ENCODE measurements at regions not wholly inside any gene's neighbourhood (a gene's known extent, or its start where the extent isn't known, plus 50 kb on each side); places are given as distances from the start of the nearest gene placed in this dataset.

DNA sequence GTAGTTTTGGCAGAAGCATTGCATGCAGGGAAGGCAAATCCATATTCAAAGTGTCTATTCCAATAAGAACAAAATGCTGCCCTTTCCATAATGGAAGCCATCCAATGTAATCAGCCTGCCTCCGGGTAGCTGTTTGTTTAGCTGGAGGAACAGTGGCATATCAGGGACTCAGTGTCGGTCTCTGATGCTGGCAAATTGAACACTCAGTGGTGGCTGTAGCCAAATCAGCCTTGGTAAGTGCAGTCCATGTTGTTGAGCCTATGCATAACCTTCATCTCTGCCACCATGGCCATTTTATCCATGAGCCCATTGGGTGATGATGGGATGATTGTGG, 147.8 kb upstream of the MAX start:
- no peak for DNase-seq (ENCODE audit: low read depth)

DNA sequence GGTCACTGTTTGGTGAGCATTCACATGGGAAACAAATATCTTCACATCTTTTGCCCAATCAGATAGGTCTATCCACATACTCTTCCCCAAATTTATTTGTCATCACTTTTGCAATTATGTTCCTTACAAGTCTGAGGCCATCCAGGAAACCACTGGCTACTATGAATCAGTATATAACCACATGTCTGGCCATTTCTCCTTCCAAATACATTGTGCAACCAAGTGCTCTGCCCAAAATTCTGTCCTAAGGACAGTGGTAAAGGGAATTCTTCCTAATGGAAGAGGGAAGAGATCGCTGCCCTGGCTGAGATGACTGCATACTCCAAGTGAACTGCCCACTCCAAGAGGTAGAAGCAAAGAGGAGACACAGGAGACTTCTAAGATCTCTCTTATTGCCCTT, 148.9 kb upstream of the MAX start:
- DNase-seq (ENCODE audit: low read depth) = peak; percentile 95

DNA sequence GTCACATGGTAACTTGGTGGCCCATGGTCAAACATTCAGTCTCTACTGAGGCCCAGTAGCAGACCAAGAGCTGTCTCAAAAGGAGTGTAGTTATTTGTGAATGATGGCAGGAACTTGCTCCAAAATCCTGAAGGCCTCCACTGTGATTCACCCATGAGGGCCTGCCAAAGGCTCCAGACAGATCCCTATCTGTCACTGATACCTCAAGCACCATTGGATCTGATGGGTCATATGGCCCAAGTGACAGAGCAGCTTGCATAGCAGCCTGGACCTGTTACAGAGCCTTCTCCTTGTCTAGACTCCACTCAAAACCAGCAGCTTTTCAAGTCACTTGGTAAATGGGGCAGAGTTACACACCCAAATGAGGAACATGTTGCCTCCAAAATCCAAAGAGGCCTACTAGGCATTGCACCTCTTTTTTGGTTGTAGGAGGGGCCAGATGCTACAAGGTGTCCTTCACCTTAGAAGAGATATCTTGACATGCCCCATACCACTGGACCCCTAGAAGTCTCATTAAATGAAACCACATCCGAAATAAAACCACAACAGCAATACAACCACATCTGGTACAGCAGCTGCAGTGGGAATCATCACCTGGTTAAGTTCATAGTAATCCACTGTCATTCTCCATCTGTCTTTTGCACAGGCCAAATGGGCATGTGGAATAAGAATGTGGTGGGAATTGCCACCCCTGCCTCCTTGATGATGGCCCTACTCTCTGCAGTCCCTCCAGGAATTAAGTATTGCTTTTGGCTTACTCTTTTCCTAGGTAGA, 150.4 kb upstream of the MAX start:
- DNase-seq (ENCODE audit: low read depth) = peak; percentile 69

DNA sequence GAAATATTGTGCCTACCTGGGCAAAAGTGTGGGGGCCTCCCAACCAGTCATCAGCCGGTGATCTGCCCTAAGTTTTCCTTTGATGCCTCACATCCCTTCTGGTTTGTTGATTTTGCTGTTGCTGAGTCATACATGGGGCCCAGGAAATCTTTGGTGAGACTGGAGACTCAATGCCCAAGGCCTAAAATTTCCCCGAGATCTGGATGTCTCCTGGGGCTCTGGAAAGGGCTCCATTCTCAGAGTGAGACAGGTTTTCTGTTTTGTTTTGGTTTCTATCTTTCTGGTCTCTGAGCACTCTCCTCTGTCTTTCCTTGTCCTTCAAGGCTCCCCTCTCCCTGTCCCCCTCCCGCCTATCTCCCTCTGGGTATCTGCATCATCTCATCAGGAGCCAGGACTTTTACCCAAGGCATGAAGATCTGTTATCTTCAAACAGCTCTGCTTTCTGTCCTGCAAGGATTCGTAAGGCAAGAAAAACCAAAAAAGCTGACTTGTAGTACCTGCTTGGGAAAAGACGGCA, 152.8 kb upstream of the MAX start:
- DNase-seq (ENCODE audit: low read depth) = peak; percentile 82

DNA sequence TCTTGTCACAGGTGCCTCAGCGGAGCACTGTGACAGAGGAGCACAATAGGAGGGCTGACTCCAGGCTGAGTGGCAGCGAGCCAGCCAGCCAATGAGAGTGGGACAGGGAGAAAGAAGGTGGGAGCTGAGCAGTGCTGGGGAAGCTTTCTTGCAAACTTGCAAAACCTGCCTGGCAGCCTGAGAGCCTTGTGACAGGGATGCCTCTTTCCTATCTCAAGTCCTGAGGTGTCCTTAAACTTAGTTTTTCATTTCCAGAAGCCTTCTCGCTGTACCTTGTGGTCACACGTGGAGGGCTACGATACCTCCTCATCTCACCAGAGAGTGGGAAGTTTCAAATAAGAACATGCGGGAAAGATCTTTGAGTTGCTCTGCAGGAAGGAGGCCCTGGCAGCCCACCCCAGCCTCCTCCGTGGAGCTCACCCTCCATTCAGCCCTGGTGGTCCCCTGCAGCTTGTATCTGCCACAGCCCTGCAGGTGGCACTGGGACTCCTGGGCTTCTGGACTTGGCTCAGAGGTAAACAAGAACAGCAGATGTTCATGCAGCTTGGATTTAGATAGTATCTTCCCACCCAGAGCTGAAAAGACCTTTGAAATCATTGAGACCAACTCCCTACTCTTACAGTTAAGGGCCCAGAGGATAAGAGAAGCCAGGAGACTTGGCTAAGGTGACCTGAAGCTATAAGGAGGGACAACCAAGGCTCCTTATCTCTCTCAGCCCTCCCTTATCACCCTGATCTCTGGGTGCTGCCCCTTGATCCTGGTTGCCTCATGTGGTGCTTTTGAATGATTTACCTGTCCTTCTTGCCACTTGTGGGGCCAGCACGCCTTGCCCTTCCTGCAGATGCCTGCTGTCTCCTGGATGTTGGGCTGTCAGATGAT, 153.5 kb upstream of the MAX start:
- DNase-seq (ENCODE audit: low read depth) = no peak

DNA sequence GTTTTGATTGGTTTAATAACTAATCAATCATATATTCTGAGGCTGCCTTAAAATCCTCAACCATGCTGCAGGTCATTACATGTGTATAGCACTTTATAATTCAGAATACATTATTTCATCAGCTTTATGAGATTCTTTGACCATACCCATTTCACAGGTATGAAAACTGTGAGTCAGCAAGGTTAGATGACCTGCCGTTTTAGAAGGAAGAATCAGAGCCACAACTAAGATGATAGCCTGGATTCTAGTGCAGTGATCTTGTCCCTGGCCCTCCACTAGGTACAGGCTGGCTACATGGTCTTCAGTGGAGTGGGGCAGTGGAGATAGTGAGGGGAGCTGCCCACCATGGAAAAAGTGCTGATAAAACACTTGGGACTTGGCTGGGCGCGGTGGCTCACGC, 154.4 kb upstream of the MAX start:
- DNase-seq (ENCODE audit: low read depth) = no peak

DNA sequence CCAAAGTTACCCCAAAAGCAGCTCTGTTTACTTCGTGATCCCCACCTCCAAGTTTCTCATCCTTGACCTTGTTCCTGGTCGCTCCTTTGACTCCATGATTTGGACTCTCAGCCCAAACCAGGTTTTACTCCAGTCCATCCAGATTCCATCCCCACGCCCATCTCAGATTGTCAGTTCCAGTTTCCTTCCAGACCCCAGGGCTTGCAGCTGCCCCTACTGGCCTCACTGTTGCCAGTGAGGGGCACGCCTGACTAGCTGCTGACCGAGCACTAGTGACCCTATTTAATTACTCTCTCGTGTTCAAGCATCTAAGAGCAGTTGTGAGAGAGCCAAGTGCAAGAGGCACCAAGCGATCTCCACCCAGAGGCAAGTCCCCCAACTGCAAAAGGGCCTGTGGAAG, 155.1 kb upstream of the FUT8 start:
- no peak for DNase-seq (ENCODE audit: low read depth)

DNA sequence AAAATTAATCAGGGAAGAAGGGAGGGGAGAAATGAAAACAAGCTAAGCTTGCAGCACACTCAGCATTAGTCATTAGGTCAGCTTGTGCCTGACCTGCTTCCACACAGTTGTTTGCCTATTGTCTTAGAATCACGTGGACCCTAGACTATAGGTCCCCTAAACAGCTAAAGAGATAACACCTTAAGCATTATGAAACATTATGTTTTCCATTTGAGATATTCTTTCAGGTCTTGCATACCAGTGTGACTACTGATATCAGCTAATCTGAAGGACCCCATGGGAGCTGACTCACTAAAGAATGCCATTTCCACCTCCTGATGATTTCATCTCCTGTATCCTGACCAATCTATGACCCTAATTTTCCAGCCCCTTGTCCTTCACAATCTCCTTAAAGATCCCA, 154.1 kb upstream of the FUT8 start:
- peak; percentile 74 for DNase-seq (ENCODE audit: low read depth)

DNA sequence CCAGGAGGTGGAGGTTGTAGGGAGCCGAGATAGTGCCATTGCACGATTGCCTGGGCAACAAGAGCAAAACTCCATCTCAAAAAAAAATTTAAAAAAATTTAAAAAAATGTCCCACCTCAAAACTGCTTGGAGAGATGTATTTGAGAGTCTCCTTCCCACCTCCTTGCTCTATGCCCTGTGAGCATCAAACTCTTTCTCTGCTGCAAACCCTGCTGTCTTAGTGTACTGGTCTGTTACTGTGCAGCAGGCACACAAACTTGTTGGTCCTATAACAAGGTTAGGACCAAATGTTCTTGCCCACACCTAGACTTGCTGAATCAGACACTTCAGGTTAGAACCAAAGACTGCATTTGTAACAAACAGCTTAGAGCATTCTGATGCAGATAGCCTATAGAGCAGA, 153.5 kb upstream of the FUT8 start:
- no peak for DNase-seq (ENCODE audit: low read depth)

DNA sequence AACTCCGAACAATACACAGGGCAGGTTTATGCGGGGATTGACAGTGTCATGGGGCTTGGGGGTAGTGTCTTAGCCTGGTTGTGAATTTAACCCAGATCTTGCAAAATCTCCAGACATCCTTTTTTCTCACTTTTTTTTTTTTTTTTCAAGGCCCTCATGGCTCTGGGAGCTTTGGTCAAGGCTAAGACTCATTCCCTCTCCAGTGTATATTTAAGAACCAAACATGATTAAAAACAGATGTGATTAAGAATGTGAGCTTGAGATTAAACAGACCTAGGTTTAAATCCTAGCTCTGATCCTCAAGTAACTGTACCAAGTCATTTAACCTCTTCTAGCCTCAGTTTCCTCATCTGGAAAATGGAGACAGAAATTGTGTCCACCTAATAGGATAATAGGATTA, 151.7 kb upstream of the FUT8 start:
- DNase-seq (ENCODE audit: low read depth) = peak; percentile 82

DNA sequence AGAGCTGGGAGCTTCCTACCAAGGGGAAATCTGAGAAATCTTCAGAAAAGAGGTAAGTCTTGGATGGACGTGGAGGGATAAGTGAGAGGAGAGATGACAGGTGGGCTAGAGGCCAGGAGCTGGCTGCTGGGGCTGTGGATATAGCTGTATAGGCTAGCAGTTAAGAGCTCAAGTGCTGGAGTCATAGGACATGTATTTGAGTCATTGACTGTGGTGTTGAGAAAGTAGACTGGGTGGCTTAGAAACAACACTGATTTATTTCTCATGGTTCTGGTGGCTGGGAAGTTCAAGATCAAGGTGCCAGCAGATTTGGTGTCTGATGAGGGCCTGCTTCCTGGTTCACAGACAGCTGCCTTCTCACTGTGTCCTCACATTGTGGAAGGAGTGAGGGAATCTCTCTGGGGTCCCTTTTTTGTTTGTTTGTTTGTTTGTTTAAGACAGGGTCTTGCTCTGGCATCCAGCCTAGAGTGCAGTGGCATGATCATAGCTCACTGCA, 151.1 kb upstream of the FUT8 start:
- peak; percentile 41 for DNase-seq (ENCODE audit: low read depth)

DNA sequence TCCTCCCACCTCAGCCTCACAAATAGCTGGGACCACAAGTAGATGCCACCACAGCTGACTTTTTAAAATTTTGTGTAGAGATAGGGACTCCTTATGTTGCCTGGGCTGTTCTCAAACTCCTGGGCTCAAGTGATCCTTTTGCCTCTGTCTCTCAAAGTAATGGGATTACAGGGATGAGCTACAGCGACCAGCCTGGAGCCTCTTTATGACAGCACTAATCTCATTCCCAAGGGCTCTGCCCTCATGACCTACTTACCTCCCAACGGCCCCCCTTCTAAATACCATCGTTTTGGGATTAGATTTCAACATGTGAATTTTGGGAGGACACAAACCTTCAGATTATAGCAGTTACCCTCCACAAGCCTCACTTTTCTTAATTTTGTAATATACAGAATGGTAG, 150.6 kb upstream of the FUT8 start:
- no peak for DNase-seq (ENCODE audit: low read depth)

DNA sequence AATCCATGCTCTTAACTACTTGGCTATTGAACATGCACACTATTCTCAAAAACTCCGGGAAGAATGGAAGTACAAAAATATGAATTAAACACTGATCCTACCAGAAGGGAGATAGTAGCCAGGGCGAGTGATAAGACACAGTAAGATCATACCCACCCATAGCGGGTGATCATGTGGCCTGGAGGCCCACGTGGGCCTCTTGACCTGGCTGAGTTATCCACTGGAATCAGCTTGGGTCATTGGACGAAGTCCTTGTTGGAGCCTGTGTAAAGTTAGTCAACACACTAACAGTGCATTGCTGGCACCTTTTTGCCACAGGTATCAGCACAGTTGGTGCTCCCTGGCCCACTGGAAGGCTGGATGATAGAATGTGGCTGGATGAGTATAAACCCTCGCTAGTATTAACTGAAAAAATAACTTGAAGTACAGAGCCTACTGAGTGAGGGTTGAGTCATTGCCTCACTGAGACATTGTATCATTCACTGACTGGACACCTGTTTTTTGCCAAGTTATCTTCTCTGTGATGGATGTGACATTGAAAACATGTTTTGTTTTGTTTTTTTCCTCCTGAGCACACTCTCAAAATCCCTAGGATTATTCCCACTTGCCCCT, 149.2 kb upstream of the FUT8 start:
- DNase-seq (ENCODE audit: low read depth) = no peak

DNA sequence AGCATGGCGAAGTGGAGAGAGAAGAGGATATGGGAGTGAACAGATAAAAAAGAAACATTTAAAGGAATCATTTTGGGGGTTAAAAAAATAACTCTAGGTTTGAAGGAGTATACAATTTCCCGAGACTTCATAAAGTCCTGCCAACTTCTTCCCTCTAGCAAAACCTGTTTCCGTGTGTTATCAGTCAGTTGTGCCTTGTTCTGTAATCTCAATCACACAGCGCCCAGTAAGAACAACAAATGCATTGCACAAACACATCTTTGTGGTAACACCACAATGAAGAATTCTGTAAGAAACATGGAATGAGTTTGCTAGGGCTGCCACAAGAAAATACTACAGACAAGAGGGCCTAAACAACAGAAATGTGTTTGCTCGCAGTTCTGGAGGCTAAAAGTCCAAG, 144.7 kb upstream of the FUT8 start:
- DNase-seq (ENCODE audit: low read depth) = no peak

DNA sequence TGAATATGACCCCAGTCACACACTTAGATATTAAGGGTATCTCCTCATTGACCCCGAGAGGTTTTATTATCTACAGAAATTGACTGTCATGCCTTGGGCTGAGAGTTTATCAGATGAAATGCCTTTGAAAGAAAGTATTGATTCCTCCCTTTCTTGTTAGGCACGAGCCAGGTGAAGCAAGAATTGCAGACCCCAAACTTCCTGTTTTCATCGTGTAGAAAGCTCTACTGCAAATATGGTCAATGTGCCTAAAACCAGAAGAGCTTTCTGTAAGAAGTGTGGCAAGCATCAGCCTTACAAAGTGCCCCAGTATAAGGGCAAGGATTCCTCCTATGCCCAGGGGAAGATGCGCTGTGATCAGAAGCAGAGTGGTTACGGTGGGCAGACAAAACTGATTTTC, 143.9 kb upstream of the FUT8 start:
- no peak for DNase-seq (ENCODE audit: low read depth)

DNA sequence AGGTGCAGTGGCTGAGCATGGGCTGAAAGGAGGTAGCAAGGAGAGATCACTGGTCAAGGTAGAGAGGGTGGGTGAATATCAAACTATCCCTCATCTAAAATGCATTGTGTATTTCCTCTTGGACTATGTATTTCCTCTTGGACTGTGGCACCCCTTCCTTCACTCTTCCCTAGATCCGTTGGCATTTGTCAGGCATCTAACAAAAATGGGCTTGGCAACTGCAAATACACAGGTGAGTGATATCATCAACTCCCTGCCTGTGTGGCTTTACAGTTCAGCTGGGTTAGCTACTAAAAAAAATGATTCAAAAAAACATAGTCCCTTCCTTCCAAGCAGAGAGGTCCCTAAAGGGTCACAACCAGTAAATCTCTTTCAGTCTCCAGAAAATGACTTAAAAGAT, 142.8 kb upstream of the FUT8 start:
- no peak for DNase-seq (ENCODE audit: low read depth)

DNA sequence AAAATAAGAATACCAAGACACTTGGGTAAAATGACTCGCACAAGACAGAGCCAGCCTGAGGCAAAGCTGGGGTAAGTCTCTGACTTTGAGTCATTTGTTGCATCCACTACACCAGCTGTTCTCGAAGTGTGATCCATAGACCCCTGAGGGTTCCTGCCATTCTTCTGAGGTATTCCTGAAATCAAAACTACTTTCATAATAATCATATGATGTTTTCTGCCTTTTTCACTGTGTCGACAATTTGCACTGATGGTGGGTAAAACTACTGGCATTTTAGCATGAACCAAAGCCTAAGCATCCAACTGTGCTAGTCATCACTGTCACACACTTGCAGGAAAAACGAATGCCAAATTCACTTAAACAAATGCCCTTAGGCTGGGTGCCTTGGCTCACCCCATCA, 135.5 kb upstream of the FUT8 start:
- peak; percentile 76 for DNase-seq (ENCODE audit: low read depth)

DNA sequence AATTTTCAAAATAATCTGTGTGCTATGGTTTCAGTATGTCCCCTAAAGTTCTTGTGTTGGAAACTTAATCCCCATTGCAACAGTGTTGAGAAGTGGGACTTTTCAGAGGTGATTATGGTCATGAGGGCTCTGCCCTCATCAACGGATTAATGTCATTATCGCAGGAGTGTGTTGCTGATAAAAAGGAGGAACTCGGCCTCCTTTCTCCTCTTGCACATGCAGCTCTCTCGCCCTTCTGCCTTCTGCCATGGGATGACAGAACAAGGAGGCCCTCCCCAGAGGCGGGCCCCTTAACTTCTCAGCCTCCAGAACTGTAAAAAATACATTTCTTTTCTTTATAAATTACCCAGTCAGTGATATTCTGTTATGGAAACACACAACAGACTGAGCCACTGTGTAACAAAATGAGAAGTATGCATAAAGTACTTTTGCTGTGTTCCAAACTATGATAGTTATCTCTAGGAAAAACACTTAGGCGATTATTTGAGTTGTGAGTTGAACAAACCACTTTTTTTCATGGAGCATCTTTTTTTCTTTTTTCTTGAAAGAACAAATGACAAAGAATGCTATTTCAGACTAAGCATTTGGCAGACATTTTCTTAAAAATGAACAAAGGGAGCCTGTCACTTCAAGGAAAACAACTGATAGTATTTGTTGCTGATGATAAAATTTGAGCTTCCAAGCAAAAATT, 134.8 kb upstream of the FUT8 start:
- peak; percentile 36 for DNase-seq (ENCODE audit: low read depth)

DNA sequence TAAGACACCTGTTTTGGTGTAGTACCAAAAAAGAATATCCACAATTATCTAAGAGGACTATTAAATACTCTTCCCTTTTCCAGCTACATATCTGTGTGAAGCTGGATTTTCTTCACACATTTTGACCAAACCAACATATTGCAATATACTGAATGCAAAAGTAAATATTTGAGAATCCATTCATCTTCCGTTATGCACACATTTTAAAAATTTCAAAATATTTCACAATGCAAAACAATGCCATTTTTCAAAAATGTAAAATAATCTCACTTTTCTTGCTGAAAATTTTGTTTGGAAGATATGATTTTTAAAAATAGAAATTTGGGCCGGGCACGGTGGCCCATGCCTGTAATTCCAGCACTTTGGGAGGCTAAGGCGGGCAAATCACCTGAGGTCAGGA, 133.9 kb upstream of the FUT8 start:
- no peak for DNase-seq (ENCODE audit: low read depth)

DNA sequence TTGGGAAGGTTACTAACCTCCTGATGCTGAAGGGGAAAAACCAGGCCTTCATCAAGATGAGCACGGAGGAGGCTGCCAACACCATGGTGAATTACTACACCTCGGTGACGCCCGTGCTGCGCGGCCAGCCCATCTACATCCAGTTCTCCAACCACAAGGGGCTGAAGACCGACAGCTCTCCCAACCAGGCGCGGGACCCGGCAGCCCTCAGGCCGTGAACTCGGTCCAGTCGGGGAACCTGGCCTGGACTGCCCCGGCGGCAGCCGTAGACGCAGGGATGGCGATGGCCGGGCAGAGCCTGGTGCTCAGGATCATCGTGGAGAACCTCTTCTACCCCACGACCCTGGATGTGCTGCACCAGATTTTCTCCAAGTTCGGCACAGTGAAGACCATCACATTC, 133.0 kb upstream of the FUT8 start:
- DNase-seq (ENCODE audit: low read depth) = no peak

DNA sequence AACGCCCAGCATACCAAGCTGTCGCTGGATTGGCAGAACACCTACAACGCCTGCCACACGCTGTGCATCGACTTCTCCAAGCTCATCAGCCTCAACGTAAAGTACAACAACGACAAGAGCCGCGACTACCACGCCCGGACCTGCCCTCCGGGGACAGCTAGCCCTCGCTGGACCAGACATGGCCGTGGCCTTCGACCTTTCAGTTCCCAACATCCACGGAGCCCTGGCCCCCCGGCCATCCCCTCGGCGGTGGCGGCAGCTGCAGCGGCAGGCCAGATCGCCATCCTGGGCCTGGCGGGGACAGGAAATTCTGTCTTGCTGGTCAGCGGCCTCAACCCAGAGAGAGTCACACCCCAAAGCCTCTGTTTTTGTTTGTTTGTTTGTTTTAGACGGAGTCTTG, 132.6 kb upstream of the FUT8 start:
- no peak for DNase-seq (ENCODE audit: low read depth)

DNA sequence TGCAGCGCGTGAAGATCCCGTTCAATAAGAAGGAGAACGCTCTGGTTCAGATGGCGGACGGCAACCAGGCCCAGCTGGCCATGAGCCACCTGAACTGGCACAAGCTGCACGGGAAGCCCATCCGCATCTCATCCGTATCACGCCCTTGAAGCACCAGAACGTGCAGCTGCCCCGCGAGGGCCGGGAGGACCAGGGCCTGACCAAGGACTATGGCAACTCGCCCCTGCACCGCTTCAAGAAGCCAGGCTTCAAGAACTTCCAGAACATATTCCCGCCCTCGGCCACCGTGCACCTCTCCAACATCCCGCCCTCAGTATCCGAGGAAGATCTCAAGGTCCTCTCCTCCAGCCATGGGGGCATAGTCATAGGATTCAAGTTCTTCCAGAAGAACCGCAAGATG, 131.9 kb upstream of the FUT8 start:
- no peak for DNase-seq (ENCODE audit: low read depth)

Data from EH (cell line).